GM21825 (cell line): ENCODE measurements at regions not wholly inside any gene's neighbourhood (a gene's known extent, or its start where the extent isn't known, plus 50 kb on each side); places are given as distances from the start of the nearest gene placed in this dataset.
"Not testable (repeated sequence)": the region's sequence is repeated elsewhere in the genome, so short reads cannot be mapped to it uniquely, and the experiment has no call there.

Experiments
- ATAC-seq: cut with Tn5 transposase; IDR thresholded peaks from one replicate; pipeline ENCODE4 v1.9.1; 2021; ENCODE audit warnings: mild to moderate bottlenecking, moderate library complexity; ENCODE audit not compliant: unreplicated experiment

- no peak for ATAC-seq
Measured at GRCh38 chr15:100720406-100720967, 118.1 kb downstream of the ASB7 start.

DNA sequence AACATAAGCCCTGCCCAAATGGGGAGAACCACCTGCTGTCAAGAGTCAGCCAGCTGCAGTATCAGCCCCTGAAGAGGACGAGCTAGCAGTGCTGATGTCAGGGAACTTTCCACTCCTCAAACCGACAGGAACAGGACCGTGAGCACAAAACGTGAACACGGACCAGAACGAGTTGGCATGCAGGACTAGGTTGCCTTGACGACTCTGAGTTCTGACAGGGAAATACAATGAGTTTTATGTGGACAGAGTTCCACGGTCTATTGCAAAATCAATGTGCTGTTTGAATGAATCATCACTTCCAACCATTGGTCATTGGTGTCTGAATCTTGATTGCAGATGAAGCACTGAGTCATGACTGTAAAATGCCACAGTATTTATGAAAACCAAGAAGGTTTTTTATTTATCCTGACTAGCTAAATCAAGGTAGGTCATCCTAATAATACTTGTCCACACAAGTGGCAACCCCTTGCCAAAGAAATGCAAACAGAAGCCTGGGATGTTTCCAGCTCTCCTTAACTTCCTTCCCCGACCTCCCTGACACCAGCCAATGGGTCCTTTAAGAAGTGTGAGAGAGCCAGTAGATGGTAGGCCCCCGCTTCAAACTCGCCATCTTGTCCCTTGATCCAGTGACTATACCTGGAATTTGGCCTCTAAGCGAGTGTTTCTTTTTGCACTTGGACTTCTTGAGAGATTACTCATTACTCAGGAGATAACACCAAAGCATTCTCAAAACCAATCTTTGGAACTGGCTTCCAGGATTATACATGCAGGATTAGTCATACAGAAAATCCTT, 119.6 kb downstream of the ASB7 start:
- ATAC-seq = no peak

- no peak for ATAC-seq
Measured at GRCh38 chr15:100722551-100723314, 120.3 kb downstream of the ASB7 start.

DNA sequence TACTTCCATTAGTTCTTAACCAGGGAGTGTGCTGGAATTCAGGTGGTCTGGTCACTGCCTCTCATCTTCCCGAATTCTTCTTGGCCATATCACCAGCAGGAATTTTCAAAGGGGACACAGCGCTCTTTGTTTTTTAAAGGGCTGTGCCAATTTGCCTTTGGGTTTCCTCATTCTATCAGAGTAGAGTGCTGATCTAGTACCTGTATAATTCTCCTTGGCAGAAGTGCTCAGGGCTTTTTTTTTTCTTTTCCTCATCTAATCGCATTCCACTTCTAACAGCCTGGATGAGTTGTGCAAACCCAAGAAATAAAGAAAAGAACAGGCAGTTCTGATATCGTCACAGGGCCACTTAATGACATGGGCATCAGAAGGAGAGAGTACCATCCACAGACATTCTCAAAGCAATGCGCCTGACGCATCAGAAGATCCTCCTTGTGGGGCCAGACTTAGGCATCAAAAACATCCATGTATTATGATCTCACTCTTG, 121.0 kb downstream of the ASB7 start:
- ATAC-seq = no peak

DNA sequence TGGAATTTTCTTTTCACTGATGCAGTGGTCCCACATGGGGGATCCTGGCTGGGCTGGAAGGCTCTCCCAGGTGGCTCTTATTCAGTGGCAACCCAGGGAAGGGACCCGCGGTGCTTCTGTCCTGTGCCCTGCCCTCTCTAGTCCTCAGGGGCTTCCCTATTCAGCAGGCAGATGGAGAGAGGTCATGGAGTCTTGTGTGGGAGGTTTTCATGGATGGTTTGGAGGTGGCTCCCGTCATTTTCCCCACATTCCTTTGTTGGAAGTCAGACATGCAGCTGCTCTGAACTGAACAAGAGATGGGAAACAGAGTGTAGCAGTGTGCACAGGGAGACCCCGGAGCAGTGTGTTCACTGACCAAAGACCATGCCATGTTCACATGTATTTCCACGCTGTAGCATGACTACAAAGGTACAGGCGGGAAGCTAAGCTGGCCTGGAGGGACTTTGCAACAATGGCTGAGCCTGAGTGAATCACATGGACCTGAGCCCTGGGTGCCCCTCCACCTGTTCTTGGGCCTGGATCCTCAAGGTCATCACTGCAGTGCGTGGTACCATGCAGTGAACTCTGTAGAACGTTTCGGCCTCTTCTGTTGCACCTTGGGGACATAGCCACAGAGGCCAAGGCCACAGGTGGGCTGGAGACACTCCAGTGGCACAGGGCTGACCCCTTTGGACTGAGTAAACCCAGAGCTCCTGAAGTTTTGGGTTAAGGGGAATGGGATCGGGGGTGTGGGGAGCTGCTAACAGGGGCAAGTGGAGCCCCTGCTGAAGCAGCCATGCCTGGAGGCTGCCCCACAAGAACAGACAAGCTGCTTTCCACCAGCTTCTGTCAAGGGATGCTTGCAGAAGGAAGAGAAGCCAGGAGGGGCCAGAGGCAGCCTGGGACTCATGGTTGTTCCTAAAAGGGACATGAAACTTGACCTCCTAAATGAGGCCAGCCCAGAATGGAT, 123.0 kb downstream of the ASB7 start:
- ATAC-seq = no peak

GRCh38 chr15:100726070-100726420, 123.7 kb downstream of the ASB7 start:
- no peak for ATAC-seq

GRCh38 chr15:100726421-100727190, 124.2 kb downstream of the ASB7 start:
- no peak for ATAC-seq

DNA sequence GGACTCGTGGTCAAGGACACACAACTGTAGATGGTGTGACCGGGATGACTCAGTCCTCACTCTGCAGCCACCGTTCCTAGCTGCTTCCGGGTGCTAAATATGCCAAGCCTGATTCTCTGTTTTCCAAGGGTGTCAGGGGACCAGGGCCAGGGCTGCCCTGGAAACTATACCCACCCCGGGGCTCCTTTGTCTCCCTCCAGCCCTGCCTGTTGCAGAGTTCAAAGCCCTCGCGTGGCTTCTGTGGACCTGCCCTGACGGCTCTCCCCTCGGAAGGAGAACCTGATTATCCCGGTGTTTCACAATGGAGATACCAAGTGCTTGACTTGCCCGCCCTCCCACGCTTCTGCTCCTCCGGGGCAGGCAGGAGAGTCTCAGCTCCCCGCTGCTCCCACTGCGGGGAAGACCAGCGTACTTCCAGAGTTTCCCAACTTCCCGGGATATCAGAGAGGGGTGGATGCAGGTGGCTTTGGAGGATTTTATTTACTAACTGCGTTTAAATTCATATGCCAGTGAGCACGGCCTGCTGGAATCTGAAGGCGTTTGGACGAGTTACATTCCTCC, 125.0 kb downstream of the ASB7 start:
- ATAC-seq = no peak

GRCh38 chr15:100728371-100729201, 126.2 kb downstream of the ASB7 start:
- ATAC-seq = no peak

GRCh38 chr15:100729461-100729860, 127.1 kb downstream of the ASB7 start:
- ATAC-seq = no peak

DNA sequence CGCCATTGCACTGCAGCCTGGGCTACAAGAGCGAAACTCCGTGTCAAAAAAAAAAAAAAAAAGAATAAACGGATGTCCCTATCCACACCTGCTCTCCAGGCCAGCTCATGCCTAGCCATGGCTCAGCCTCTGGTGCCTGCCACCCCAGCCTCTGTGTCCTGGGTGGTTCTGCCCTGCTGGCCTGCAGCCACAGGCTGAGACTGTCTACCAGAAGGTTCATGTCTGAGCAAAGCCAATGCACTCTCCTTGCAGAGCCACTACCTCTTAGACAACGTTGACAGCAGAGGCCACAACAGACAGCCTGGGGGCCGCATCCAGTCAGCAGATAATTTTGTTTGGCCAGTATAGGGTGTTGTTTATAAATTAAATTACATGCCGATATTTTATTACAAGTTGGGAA, 127.7 kb downstream of the ASB7 start:
- no peak for ATAC-seq

DNA sequence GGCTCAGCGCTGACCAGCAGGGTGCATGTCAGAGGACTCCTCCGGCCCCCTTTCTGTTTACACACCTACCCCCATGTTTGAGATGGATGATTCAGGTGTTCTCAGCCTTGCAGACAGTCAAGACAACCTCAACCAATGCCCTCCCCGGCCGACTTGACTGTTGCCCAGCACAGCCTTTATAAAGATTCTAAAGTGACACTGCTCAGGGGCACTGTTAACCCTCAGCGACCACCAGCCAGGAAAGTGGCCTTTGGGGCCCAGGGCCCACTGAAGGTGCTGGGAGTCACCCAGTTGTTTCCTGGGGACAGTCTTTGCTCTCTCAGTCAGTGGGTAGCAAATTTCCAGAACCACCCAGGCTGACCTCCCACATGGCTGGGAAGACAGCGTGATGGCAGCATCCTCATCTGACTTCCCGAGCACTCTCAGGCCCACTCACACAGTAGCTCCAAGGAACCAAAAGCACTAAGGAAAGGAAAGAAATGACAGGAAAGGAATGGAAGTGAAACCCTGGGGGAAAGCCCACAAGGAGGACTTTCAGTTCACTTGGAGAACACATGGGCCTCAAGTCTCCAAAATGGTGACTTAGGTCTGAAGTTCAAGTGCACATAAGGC, 128.4 kb downstream of the ASB7 start:
- no peak for ATAC-seq

GRCh38 chr15:100731267-100732152, 129.1 kb downstream of the ASB7 start:
- no peak for ATAC-seq

DNA sequence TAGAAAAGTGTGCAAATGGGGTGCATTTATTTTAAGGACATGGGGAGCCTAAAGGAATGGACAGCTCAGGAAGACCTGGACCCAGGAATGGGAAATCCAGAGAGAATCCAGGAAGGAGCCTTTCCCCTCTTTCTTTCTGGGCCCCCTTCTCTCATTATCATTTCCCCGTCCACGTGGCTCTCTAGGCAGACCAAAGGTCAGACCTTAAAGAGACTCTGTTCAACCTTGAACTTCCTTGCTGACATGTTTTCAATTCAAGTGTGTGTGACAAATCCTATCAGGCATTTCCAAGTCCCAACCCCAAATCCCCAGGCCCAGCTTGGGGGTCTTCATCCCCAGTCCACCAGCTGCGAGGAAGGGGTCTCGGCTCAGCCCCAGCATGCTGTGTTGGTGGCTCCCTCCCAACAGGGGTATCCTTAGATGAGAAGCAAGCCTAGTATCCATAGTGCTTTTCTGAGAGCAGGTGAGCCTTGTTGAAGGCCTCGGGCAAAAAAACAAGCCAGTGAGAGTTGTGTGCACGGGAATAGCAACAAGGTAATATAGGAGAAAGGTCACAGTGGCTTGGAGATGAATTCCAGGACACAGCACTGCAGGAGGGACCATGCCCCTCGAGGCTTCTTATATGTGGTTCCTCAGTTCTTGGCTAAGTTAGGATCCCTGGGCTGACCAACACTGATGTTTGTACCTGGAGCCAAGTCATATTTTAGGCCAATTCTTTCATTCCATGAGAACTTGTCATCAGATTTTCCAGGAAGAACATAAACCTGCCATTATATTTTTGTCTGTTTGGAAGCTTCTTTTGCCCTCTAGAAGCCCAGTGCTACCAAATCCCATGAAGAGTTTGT, 130.0 kb downstream of the ASB7 start:
- ATAC-seq = no peak

DNA sequence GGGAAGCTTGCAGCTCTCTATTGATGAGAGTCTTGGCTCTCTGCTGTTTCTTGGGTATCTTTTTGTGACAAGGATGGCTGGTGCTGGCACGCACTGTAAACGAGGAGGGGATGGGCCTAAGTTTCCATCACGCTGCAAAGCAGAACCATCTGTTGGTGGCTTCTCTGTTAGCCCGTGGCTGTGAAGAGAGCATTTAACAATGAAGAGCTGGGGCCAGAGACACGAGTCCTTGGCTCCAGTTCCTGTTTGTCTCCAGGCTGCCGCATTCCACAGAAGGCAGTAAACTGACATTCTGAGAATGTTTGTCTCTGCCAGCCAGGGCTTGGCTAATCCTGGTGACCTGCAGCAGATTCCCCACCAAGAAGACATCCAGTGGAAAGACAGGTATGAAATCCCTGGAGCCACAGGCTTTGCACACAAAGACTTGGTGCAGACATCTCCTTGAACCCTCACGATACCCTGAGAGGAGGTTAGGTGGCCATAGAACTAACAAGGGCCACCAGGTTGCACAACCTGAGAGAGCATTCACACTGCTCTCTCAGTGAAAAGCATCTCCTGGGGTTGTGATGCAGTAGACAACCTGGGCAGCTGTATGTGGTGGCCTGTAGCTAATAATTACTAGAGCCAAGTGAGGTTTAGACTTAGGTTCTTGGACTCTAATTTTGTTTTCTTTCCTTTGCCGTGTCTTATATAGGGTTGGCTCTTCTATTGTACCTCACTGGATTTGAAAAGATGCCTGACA, 130.9 kb downstream of the ASB7 start:
- ATAC-seq = no peak

- ATAC-seq = not testable (repeated sequence)
Measured at GRCh38 chr15:100733843-100734185, 131.4 kb downstream of the ASB7 start.
